ENCODE measurements at regions not wholly inside any gene's neighbourhood (a gene's known extent, or its start where the extent isn't known, plus 50 kb on each side); places are given as distances from the start of the nearest gene placed in this dataset.

GRCh38 chr5:89229331-89230070, 346.5 kb upstream of the MEF2C start:
- TF ChIP-seq CTCF (IDR thresholded peaks at IDR 0.05): no peak
- no peak for TF ChIP-seq ZFX (IDR thresholded peaks at IDR 0.05; ENCODE audit: borderline replicate concordance)
